ENCODE measurements at regions not wholly inside any gene's neighbourhood (a gene's known extent, or its start where the extent isn't known, plus 50 kb on each side); places are given as distances from the start of the nearest gene placed in this dataset.

DNA sequence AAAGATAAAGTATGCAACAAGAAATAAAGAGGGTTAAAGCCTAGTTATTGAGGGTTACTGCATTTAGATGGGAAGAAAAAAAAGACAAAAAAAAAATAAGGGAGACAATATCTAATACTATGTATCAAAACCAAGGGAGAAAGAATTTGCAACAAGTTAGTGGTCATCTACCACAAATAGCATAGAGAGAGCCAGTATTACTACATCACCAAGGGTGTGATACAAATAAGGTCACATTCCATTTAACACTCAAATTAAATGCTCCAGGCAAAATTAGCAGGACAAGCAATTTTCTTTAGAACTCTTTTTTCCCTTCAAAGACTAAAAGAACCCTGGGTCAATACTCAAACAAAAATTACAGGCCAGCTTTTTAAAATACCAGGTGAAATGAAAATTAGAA, 115.1 kb upstream of the GULP1 start:
- Histone ChIP-seq H4K20me1 (ENCODE audit: insufficient read depth, low read length) (no peaks in the 10 kb centered on the region), H3K27me3 (ENCODE audit: control insufficient read depth in 2 of 2, insufficient read depth in 2 of 2, low read length in 2 of 2) (no peaks in the 10 kb centered on the region), H3K4me2 (replicated peaks; ENCODE audit: extremely low read depth, low read length, poor library complexity, severe bottlenecking) (no peak overlapping the region), H3K79me2 (ENCODE audit: insufficient read depth, low read length) (no peaks in the 10 kb centered on the region), H3K9ac (ENCODE audit: insufficient read depth, low read length, poor library complexity, severe bottlenecking) (no peak overlapping the region), H3K4me1 (ENCODE audit: control insufficient read depth in 1 of 2, insufficient read depth in 2 of 2, low read length in 2 of 2) (no peaks in the 10 kb centered on the region), H3K9me3 (replicated peaks in 1 of 2; ENCODE audit: control insufficient read depth in 1 of 2, insufficient read depth in 1 of 2, low read length in 2 of 2) (peaks cover 0 to 15% of the 10 kb centered on the region in 2 donors), H2AFZ (ENCODE audit: insufficient read depth, low read depth, low read length, poor library complexity, severe bottlenecking) (no peak overlapping the region), H3K27ac (ENCODE audit: low read depth in 1 of 2, low read length in 2 of 2) (no peak overlapping the region), H3K4me3 (replicated peaks in 1 of 3; ENCODE audit: low read depth in 2 of 3, low read length in 3 of 3) (no peak overlapping the region), H3K36me3 (replicated peaks in 1 of 2; ENCODE audit: control insufficient read depth in 1 of 2, insufficient read depth in 2 of 2, low read length in 2 of 2) (no peaks in the 10 kb centered on the region)
- H3K9me3 Mint-ChIP-seq: peaks cover 8 to 28% (median 19%) of the 10 kb centered on the region in 7 donors
- TF ChIP-seq, protein P1, sequence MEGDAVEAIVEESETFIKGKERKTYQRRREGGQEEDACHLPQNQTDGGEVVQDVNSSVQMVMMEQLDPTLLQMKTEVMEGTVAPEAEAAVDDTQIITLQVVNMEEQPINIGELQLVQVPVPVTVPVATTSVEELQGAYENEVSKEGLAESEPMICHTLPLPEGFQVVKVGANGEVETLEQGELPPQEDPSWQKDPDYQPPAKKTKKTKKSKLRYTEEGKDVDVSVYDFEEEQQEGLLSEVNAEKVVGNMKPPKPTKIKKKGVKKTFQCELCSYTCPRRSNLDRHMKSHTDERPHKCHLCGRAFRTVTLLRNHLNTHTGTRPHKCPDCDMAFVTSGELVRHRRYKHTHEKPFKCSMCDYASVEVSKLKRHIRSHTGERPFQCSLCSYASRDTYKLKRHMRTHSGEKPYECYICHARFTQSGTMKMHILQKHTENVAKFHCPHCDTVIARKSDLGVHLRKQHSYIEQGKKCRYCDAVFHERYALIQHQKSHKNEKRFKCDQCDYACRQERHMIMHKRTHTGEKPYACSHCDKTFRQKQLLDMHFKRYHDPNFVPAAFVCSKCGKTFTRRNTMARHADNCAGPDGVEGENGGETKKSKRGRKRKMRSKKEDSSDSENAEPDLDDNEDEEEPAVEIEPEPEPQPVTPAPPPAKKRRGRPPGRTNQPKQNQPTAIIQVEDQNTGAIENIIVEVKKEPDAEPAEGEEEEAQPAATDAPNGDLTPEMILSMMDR (IDR thresholded peaks at IDR 0.05): no peak
- H3K4me1 Mint-ChIP-seq: peaks cover 3% of the 10 kb centered on the region
- no peak overlapping the region for H3K4me3 Mint-ChIP-seq
- no peak for DNase-seq
- H3K36me3 Mint-ChIP-seq: no peaks in the 10 kb centered on the region
- no peak overlapping the region for H3K27ac Mint-ChIP-seq
- H3K27me3 Mint-ChIP-seq (ENCODE audit: low read depth in 3 of 3): no peaks in the 10 kb centered on the region
- intact Hi-C loops (cut with micrococcal nuclease): no loop called here

DNA sequence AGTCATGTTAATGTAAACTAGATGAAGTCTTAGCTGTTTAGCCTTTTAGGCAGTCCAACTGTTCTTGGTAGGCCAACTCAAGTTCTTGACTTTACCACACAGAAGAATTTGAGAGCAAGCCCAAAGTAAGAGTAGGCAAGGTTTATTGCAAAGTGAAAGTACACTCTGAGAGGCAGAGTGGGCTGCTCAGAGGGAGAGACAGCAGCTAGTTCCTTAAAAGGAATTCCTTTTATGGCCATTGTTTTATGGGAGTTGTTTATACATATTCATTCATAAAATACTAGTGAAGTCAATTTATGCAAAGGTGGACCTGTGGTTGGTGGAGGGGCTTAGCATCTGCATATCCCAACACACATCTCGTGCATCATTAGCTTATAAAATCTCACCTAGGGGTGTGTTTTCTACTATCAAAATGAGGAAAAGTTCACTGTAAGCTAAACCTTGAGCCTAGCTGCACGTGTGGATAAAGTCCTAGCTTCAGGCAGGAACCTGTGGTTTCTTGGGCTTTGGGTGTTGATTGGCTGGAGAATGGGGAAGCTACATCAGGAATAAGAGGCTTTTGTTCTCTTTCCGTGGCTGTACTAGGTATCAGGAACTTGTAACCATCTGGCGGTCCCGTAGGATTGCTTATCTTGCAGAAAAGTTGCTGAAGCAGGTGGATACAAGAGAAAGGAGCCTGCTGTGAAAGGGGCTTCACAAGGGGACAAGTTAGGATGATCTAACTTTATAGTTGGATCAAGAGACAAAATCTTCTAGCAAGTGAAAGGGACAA, 110.4 kb upstream of the GULP1 start:
- no peaks in the 10 kb centered on the region for H3K27me3 ChIP-seq (ENCODE audit: control insufficient read depth in 2 of 2, insufficient read depth in 2 of 2, low read length in 2 of 2)
- no peak overlapping the region for H3K4me2 ChIP-seq (replicated peaks; ENCODE audit: extremely low read depth, low read length, poor library complexity, severe bottlenecking)
- no peaks in the 10 kb centered on the region for H3K4me1 ChIP-seq (ENCODE audit: control insufficient read depth in 1 of 2, insufficient read depth in 2 of 2, low read length in 2 of 2)
- Mint-ChIP-seq H3K36me3 (no peaks in the 10 kb centered on the region), H3K9me3 (peaks cover 1 to 11% (median 4%) of the 10 kb centered on the region in 7 donors), H3K4me1 (peaks cover 3% of the 10 kb centered on the region), H3K27ac (no peak overlapping the region), H3K4me3 (no peak overlapping the region), H3K27me3 (ENCODE audit: low read depth in 3 of 3) (no peaks in the 10 kb centered on the region)
- H3K9ac ChIP-seq (ENCODE audit: insufficient read depth, low read length, poor library complexity, severe bottlenecking): no peak overlapping the region
- intact Hi-C loops (cut with micrococcal nuclease): no loop called here
- H2AFZ ChIP-seq (ENCODE audit: insufficient read depth, low read depth, low read length, poor library complexity, severe bottlenecking): no peak overlapping the region
- H3K27ac ChIP-seq (ENCODE audit: low read depth in 1 of 2, low read length in 2 of 2): no peak overlapping the region
- no peak overlapping the region for H3K4me3 ChIP-seq (replicated peaks in 1 of 3; ENCODE audit: low read depth in 2 of 3, low read length in 3 of 3)
- H3K36me3 ChIP-seq (replicated peaks in 1 of 2; ENCODE audit: control insufficient read depth in 1 of 2, insufficient read depth in 2 of 2, low read length in 2 of 2): no peaks in the 10 kb centered on the region
- H3K9me3 ChIP-seq (replicated peaks in 1 of 2; ENCODE audit: control insufficient read depth in 1 of 2, insufficient read depth in 1 of 2, low read length in 2 of 2): peaks cover 0 to 8% of the 10 kb centered on the region in 2 donors
- WGBS (ENCODE audit: insufficient coverage): 2% methylated on average over 4 of the region's 5 CpGs
- H4K20me1 ChIP-seq (ENCODE audit: insufficient read depth, low read length): no peaks in the 10 kb centered on the region
- TF ChIP-seq, protein P1 (IDR thresholded peaks at IDR 0.05): no peak
- no peaks in the 10 kb centered on the region for H3K79me2 ChIP-seq (ENCODE audit: insufficient read depth, low read length)
- DNase-seq: no peak

All from CD14-positive monocyte (primary cell).